ENCODE measurements at regions not wholly inside any gene's neighbourhood (a gene's known extent, or its start where the extent isn't known, plus 50 kb on each side); places are given as distances from the start of the nearest gene placed in this dataset.

DNA sequence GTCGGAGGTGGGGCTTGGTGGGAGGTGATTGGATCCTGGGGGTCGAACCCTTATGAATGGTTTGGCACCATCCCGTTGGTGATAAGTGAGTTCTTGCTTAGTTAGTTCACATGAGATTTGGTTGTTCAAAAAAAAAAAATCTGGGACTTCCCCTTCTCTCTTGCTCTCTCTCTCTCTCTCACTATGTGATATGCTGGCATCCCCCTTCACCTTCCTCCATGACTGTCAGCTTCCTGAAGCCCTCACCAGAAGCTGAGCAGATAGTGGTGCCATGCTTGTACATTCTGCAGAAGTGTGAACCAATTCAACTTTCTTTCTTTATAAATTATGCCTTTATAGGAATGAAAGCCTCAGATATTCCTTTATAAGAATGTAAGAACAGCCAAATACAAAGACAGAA is 269.7 kb upstream of the APCDD1 start:
- 79 to 80% methylated on average over 3 of the region's 3 CpGs for WGBS, 2 donors (ENCODE audit: low coverage in 1 of 2)
- in situ Hi-C loops (cut with MboI; ENCODE audit: low pct_ligation_motif_present in 1 of 4, low pct_unique_long_range_greater_than_20kb in 1 of 4, low sequenced_read_pairs in 3 of 4) (no loop called here), intact Hi-C loops (cut with DNase I; ENCODE audit: low total_unique reads) (no loop called here)
- no peak for DNase-seq
- H3K9me3 ChIP-seq = no peaks in the 10 kb centered on the region
- H3K4me3 ChIP-seq = no peak overlapping the region
- H3K4me1 ChIP-seq = no peaks in the 10 kb centered on the region
- H3K27me3 ChIP-seq = no peaks in the 10 kb centered on the region
- H3K36me3 ChIP-seq = no peaks in the 10 kb centered on the region
- TF ChIP-seq POLR2AphosphoS5 (IDR thresholded peaks at IDR 0.05) (no peak), CTCF (IDR thresholded peaks at IDR 0.05) (no peak), EP300 (IDR thresholded peaks at IDR 0.05; ENCODE audit: low read depth) (no peak), POLR2A (IDR thresholded peaks at IDR 0.05) (no peak)
- no peak overlapping the region for H3K27ac ChIP-seq

DNA sequence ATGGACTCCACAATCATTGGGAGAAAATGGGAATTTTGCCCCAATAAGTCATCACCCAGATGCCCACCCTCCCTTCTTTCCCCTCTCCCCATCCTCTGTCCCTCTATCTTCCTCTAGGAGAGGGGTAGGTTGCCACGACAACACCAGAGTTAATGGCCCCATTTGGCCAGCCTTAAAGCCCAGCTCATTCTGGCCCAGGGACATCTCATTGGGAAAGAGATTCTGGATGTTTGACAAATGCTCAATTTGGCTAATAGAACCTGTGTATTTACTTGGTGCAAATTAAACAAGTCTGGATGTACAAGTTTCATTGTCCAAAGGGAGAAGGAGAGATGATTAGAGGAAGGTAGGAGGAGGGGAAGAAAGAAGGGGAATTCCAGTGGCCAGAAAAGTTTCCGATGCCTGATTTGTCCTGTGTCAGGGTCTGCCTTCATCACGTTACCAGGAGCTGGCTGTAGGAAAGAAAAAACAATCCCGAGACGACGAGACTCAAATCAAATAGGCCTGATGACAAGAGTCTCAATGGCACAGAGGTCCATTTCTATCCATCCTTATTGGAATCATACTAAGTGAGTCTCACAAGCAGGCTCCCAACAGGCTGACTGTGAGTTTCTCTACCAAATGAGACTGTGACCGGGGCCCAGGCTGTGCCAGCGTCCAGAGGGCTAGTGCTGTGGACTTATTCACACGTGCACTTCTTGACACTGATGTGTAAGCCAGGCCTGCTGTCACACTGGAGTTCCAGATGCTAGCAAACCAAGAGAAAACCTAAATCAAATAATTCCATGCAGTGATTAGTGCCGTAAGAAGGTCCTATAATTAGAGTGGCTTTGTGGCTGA is 265.2 kb upstream of the APCDD1 start:
- no peaks in the 10 kb centered on the region for H3K4me1 ChIP-seq
- H3K4me3 ChIP-seq = no peak overlapping the region
- no peaks in the 10 kb centered on the region for H3K27me3 ChIP-seq
- no peaks in the 10 kb centered on the region for H3K36me3 ChIP-seq
- WGBS, 2 donors (ENCODE audit: low coverage in 1 of 2) = 87% methylated on average over 8 to 10 of the region's 10 CpGs
- H3K27ac ChIP-seq = no peak overlapping the region
- H3K9me3 ChIP-seq = no peaks in the 10 kb centered on the region
- DNase-seq = no peak
- in situ Hi-C loops (cut with MboI; ENCODE audit: low pct_ligation_motif_present in 1 of 4, low pct_unique_long_range_greater_than_20kb in 1 of 4, low sequenced_read_pairs in 3 of 4) = no loop called here
- TF ChIP-seq POLR2AphosphoS5 (IDR thresholded peaks at IDR 0.05) = no peak
- no peak for TF ChIP-seq CTCF (IDR thresholded peaks at IDR 0.05)
- TF ChIP-seq EP300 (IDR thresholded peaks at IDR 0.05; ENCODE audit: low read depth) = no peak
- TF ChIP-seq POLR2A (IDR thresholded peaks at IDR 0.05) = no peak
- intact Hi-C loops (cut with DNase I; ENCODE audit: low total_unique reads) = no loop called here

DNA sequence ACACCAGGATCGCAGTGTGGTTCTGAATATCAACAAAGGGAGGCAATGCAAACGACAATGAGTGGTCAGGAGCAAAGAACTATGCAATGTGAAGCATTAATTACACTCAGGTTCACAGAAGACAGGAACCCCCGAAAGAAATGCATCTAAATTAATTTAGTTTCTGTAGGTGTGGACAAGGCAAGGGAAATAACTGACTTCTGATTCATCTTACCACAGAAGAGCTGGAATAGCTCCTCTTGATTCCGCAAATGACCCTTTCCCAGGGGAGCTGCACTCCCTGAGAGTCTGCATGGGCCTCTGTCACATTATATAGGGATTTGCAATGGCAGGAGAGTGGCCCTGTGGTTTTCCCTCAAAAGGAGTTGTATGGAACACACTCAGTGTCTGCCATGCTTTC is 263.9 kb upstream of the APCDD1 start:
- no peak for DNase-seq
- Histone ChIP-seq H3K36me3 (no peaks in the 10 kb centered on the region), H3K9me3 (no peaks in the 10 kb centered on the region), H3K27ac (no peak overlapping the region), H3K4me1 (no peaks in the 10 kb centered on the region), H3K4me3 (no peak overlapping the region), H3K27me3 (no peaks in the 10 kb centered on the region)
- TF ChIP-seq CTCF (IDR thresholded peaks at IDR 0.05) (no peak), POLR2AphosphoS5 (IDR thresholded peaks at IDR 0.05) (no peak), POLR2A (IDR thresholded peaks at IDR 0.05) (no peak), EP300 (IDR thresholded peaks at IDR 0.05; ENCODE audit: low read depth) (no peak)
- in situ Hi-C loops (cut with MboI; ENCODE audit: low pct_ligation_motif_present in 1 of 4, low pct_unique_long_range_greater_than_20kb in 1 of 4, low sequenced_read_pairs in 3 of 4) = no loop called here
- intact Hi-C loops (cut with DNase I; ENCODE audit: low total_unique reads) = no loop called here
- 89% methylated on average over 4 of the region's 4 CpGs; no CpG with 5 or more reads in 1 of the 2 donors for WGBS, 2 donors (ENCODE audit: low coverage in 1 of 2)

DNA sequence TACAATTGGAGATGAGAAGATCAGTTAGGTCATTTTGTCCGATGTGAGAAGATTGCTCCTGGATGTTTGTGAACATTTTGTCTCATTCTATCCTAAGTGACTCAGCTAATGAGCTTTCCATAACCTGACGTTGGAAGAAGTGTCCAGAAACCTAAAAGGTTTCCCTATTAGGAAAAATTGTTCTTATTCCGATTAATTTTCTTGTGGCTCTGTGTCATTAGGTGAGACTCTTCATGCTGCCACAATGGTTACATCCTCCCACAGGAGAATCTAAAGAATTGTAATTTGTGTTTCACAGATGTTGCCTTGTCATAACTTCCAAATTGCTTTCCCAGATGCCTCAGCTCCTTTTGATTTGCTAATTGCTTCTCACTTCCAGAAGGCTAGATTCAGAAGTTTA is 261.0 kb upstream of the APCDD1 start:
- intact Hi-C loops (cut with DNase I; ENCODE audit: low total_unique reads) (no loop called here), in situ Hi-C loops (cut with MboI; ENCODE audit: low pct_ligation_motif_present in 1 of 4, low pct_unique_long_range_greater_than_20kb in 1 of 4, low sequenced_read_pairs in 3 of 4) (no loop called here)
- Histone ChIP-seq H3K4me1 (peaks cover 0 to 3% (median 0%) of the 10 kb centered on the region in 4 donors), H3K9me3 (no peaks in the 10 kb centered on the region), H3K36me3 (no peaks in the 10 kb centered on the region), H3K4me3 (no peak overlapping the region), H3K27me3 (no peaks in the 10 kb centered on the region), H3K27ac (no peak overlapping the region)
- 86 to 87% methylated on average over 2 to 3 of the region's 3 CpGs for WGBS, 2 donors (ENCODE audit: low coverage in 1 of 2)
- DNase-seq = no peak
- TF ChIP-seq POLR2AphosphoS5 (IDR thresholded peaks at IDR 0.05) (no peak), POLR2A (IDR thresholded peaks at IDR 0.05) (no peak), CTCF (IDR thresholded peaks at IDR 0.05) (no peak), EP300 (IDR thresholded peaks at IDR 0.05; ENCODE audit: low read depth) (no peak)
